ENCODE measurements at regions not wholly inside any gene's neighbourhood (a gene's known extent, or its start where the extent isn't known, plus 50 kb on each side); places are given as distances from the start of the nearest gene placed in this dataset.

DNA sequence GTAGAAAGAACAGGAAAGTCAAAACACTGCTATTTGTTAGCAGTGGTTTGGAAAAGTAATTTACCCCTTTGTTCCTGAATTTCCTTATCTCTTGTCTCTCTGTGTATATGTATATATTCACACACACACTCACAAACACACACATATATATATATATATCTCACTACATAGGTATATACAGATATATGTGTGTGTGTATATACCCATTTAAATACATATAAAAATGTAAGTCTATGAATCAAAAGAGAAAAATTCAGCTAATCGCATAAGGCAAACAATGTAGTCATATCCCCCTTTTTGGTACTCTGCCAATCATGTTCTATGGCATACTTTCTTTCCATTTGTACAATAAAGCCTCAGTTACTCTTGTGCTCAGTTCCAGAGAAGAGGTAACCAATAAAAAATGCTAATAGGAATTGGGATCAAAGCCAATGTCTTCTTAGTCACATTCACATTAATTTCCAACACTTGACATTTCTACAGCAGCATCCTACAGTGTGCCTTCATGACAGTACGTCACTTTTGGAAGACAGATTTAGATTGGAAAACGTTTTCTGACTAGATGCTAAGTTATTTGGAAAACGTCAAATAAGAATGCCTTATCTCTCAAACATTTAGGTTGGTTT is 94.6 kb downstream of the MC4R start:
- TF ChIP-seq POLR2AphosphoS5 (IDR thresholded peaks at IDR 0.05; ENCODE audit: borderline replicate concordance, low read depth, low read length) (no peak), EZH2 (IDR thresholded peaks at IDR 0.05) (no peak), FOXP2 (optimal IDR thresholded peaks at IDR 0.05; ENCODE audit: control extremely low read depth, extremely low read length, insufficient read depth) (no peak)

Measured in SK-N-MC (cell line).